Germinal center (tissue), 1 donor: ENCODE measurements at regions not wholly inside any gene's neighbourhood (a gene's known extent, or its start where the extent isn't known, plus 50 kb on each side); places are given as distances from the start of the nearest gene placed in this dataset.
"Not testable (repeated sequence)": the region's sequence is repeated elsewhere in the genome, so short reads cannot be mapped to it uniquely, and the experiment has no call there.

Experiments
- DNase-seq: peaks from one replicate; pipeline ENCODE4 v3.0.0; 2012; ENCODE audit warnings: mixed read lengths, low spot score

DNA sequence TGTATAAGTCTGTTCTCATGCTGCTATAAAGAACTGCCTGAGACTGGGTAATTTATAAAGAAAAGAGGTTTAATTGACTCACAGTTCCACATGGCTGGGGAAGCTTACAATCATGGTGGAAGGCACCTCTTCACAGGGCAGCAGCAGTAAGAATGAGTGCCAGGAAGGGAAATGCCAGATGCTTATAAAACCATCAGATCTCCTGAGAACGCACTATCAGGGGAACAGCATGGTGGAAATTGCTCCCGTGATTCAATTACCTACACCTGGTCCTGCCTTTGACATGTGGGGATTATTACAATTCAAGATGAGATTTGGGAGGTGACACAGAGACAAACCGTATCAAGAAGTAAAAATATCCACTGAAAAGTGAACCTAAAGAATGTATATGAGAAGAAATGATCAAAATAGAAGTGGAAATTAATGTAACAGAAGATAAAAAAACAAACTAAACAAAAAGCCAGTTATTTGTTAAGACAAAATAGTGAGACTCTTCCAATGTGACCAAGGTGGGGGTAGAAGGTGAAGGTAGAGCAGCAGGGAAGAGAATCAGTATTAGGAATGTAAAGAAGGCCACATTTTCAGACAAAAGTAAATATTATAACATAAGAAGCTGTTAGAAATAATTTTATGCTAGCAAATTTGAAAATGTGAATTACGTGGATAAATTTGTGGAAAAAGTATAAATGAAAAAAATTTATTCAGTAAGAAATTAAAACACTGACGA lies 372.9 kb downstream of the NKX6-1 start:
- DNase-seq = no peak

DNA sequence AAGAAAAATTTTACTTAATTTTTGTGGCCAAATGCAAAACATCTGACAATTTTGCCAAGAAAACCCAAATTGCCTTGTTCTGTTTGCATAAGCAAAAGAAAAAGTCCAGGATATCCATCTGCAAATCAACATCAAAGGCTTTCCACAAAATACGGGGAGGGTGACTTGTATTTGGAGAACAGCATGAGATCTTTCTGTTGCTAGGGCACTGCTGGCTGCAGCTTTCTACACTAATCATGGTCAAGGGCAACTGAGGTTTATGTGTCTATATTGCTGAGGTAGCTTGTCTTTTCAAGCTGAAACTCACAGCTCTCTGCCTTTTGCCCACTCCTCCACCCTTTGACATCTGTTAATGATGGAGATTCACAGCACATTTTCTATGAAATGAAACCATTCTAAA lies 389.1 kb downstream of the NKX6-1 start:
- DNase-seq = no peak

DNA sequence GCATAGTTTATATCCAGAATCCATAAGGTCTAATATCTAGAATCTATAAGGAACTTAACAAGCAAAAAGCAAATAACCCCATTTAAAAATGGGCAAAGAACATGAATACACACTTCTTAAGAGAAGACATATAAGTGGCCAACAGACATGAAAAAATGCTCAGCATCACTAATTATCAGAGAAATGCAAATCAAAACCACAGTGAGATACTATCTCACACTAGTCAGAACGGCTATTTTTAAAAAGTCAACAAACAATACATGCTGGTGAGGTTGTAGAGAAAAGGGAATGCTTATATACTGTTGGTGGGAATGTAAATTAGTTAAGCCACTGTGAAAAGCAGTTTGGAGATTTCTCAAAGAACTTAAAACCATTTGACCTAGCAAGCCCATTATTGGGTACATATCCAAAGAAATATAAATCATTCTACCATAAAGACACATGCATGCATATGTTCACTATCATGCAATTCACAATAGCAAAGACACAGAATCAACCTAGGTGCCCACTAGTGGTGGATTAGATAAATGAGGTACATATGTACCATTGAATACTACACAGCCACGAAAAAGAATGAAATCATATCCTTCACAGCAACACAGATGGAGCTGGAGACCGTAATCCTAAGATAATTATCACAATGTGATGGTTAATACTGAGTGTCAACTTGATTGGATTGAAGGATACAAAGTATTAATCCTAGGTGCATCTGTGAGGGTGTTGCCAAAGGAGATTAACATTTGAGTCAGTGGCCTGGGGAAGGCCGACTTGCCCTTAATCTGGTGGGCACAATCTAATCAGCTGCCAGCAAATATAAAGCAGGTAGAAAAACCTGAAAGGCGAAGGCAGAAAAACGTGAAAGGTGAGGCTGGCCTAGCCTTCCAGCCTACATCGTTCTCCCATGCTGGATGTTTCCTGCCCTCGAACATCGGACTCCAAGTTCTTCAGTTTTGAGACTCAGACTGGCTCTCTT lies 397.2 kb downstream of the NKX6-1 start:
- DNase-seq = not testable (repeated sequence)

DNA sequence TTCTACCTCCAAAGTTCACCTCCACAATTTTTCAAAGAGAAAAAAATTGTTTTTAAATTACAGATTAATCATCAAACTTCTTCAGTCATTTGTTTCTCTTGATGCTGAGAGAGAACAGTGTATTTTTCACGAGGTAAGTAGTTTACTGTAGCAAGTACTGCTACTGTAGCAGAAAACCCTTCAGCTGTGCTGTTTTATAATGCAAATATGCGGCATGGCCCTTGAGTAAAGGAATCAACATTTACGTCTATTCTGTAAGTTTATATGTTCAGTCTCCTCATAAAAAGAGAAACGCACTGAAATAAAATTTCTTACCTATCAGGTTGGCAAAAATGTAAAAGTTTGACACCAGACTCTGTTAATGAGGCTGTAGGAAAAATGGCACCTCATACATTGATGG lies 399.0 kb downstream of the NKX6-1 start:
- no peak for DNase-seq

DNA sequence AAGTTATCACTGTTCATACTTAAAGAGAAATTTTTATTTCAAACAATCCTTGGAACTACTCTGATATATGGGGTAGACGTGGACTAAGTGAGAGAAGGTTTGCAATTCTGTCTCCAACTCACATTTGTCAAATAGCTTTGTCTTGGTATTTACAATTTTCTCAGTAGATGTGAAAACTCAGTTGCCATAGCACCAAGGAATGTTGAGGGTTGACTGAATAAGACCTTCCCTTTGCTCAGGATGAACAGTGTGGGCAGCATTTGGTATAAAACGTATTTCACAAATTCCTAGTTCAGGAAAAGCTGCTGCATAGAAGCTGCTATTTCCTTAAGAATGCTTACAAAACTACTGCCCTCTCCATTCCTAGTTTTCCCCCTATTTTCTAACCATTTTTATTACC lies 399.5 kb downstream of the NKX6-1 start:
- DNase-seq = no peak

DNA sequence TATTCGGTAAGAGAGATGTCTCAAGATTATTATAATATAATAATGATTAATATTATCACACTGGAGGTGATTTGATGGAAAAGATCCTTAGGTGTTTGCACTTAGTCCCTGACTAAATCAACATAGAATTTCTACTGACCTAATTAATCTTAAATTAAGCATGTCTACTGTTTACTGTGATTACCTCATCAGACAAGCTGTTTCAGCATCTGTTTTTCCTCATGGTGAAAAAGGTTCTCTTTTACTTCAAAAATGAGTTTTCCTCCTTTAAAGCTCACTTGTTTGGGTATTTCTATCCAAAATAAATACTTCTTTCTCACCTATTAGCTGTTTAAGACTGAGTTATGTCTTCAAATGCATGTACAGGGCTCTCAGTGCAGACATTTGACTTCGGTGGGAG lies 407.8 kb downstream of the NKX6-1 start:
- DNase-seq = no peak

DNA sequence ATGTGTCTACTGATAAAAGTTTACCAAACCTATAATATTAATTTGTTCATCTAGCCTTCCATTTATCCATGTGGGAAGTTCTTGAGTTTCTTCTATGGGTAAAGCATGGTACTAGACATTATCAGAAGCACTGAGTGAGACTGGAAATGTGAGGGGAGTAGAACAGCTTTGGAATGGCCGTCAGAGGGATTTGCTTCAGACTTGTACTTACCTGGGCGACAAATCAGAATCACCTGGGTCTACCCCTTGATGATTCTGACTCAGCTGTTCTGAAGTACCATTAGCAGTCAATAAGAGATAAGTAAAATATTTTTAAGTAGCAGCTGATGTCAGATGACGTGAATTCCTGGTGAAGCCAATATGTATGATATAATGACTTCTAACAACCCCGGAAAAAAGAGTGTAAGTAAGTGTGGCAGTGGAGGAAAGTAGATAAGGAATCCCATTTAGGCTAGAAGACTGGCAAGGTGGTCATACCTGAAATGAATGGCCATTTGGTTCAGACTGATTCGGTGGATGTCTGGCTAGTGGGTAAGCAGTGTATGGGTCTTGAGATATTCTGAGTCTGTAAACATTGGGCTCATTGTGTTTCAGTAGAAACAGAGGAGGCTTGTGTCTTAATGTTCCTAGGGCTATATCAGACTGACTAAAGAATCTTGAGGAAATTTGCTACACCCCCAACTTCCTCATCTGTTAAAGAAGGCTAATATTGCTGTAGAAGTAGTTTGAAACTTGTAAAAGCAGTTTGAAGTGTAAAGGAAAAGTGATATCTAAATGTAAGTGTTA lies 409.2 kb downstream of the NKX6-1 start:
- DNase-seq = no peak

DNA sequence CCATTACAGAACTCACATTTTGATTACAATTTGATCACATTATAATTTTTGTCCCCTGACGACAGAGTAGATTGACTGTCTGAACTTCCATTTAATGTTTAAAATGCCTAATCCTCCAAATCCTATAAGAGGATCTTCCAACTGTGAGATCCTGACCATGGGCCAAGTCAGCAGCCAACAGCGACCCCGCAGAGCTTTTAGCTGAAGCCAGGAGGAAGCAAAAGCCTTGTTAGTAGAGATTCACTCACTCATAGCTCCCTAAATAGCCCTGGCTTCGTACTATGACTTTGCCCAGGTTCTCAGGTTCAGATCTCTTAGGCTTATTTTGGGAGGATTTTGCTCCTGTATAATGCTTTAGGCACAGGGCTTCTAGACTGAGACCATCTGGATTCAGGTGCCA lies 413.1 kb downstream of the NKX6-1 start:
- no peak for DNase-seq

DNA sequence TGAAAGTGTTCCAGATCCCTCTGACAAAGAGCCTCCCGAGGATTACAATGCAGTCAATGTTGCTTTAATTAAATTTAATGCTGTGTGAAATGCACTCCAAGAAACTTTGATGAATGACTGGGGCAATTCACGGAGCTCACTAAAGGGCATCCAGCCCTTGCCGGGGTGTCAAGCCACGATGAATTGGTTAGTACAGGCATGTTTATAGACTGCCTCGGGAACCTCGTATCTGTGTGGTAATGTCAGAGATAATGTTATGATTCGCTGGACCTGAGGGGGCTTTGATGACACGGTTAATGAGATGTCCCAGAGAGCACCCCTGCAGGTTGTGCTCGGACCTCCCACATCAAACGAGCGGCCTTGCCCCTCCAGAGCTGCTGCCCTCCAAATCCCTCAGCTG lies 428.8 kb downstream of the NKX6-1 start:
- no peak for DNase-seq

DNA sequence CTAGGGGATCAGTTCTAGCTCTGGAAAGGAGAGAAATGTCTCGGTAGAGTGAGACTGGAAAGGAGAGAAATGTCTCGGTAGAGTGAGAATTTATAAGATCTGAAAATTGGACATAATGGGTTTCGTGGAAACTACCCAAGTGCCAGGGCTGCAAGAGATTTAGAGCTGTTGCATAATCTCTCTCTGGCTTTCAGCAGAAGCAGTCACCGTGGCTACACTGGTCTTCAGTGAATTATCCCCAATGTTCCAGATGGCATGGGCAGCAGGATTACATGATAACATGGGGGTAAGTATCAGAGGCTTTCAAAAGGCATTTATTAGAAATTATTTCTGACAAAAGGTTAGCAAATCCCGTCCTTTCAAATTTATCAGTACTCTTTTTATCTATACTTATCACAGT lies 435.5 kb downstream of the NKX6-1 start:
- no peak for DNase-seq

DNA sequence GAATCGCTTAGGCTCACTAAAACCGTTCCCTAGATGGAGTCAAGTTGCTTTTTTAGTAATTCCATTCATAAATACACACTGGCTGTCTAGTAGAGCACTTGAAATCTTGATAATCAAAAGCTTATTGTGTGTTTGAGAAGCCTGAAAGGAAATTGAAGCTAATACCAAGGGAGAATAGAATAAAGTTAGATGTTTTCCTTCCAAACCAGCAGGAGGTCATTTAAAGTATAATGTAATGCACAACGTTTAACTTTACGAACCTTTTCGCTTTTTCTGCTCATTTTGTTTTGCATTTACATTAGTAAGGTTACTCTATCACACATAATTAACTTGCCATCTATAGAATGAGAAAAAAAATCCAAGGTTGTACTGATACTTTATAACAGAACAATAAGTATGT lies 440.9 kb downstream of the NKX6-1 start:
- no peak for DNase-seq

DNA sequence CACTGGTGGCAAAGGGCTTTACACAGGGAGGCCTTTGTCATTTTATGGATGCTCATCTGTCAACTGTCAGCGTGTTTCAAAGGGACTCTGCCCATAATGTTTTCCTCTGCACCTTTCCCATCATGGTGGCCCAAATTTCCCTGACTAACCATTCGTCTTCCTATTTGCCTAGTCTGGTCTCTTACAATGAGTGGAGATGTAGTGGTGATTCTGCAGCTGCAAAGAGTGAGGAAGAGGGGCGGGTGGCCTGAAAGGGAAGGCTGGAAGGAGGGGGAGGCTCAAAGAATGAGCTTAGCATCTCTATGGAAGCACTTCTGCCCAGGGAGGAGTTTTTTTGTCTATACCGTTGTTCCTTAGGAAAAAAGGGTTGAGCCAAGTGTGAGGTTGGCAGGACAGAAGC lies 447.5 kb downstream of the NKX6-1 start:
- no peak for DNase-seq

DNA sequence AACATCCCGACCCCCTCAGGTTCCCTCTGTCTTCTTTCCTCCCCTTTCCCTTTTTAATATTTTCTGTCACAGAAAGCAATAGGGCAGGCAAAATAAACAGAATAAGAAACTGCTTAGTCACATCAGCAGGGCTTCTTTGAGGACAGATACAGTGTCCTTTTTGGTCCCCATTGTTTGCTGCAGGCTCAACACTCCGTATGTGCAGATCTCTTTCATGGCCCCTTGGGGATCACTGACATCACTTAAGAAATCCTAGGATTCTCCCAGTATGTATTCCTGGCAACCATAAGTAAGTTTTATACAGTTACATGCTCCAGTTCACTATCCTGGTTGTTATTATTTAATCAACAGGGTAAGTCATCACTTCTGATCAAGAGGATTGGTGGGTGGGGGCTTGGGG lies 448.0 kb downstream of the NKX6-1 start:
- DNase-seq = no peak

DNA sequence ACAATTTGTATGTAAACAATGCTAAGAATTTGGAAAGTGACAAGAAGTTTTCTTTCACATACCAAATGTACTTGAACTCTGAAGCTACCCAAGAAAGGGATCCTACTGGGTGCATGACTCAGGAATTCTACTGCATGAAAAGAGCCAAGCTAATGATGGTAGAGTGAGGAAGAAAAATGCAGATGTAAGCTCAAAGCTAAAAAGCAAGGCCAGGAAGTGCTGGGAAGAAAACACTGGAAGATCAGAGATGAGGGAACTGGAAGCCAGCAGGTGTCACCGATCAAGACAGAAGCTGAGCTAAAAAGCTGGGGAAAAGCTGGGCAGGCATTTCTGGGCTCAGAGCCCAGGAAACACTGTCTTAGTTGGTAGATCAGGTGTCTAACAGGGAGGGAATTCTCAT lies 449.1 kb downstream of the NKX6-1 start:
- no peak for DNase-seq

DNA sequence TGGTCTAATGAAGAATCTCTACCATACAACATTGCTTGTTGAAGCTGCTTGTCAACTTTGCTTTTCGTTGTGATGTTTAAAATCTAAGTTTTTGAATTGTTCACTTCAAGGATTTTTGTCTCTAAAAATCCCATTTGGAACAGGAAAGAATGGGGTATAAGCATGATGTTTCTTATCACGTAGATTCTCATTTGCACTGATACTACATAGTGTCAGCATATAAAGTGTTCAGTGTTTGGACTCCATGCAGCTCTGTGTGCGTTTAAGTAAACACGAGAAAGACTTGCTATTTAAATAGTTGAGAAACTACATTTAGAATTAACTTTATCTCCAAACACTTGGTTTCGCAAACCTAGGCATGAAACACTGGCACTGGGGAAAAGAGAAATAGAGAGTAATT lies 452.5 kb downstream of the NKX6-1 start:
- no peak for DNase-seq

DNA sequence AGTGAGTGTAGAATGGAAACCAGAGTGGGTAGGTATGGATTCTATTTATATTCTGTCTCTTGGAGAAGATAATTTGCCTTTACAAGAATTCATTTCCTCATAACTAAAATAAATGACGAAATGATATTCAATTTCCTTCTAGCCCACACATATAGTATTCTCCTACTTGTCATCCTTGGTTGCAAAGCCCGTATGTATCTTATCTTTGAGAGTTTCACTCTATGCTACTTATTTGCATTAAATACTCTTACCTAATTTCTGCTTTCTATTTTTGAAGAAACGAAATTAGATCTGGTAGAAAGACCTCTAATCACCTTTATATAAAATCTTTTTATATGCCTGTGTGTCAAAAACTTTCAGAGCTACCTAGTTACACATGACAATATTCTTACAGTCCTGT lies 457.7 kb downstream of the NKX6-1 start:
- no peak for DNase-seq

DNA sequence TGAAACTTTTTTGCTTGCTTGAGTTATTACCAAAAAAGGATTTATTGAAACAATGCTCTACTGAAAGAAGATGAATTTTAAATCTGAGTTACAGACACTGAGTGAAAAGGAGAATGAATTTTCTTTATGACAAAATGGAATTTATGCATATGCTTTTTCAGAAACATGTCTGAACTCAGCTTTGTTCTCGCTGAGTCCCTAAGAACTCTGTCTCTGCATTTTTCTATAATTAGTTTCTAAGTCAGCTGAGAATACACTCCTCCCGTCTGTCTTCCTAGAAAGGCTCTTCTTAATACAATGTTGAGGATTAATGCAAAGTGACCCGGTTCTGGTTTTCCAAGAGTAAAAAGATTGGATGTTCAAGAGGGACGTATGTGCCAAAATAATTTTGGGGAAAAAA lies 463.5 kb downstream of the NKX6-1 start:
- DNase-seq = no peak

DNA sequence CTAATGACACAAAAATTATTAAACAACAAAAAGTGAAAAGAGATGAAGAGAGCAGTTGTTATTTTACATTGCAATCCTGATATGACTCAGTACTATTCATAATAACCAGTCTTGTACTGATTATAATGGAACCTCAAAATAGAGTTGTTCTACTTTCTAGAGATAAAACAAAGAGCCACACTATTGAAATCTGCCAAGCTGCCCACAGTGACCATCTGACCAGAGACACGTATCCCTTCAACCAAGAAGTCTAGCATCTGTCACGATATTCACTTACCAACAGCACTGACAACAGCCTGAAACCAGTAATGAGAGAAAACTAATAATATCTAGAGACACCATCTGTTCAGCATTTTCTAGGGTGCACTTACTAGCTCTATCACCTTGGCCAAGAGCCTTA lies 466.7 kb downstream of the NKX6-1 start:
- DNase-seq = no peak

DNA sequence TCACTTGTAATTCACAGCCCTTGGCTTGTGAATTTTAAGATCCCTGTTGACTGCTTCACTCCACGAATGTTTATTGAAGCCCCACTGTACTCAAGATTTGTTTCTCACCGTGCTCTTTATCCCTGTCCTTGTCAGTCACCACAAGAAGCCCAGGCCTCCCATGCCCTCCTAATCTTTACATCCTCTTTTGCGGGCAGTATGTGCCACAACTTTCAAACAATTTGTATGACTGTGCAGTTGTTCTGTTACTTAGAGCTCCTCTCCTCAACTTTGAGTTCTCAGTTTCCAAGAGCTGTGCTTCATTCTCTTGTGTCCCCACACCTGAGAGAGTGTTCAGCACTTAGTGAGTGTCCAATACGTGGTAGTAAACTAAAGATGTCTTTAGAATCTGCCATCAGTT lies 467.7 kb downstream of the NKX6-1 start:
- no peak for DNase-seq

DNA sequence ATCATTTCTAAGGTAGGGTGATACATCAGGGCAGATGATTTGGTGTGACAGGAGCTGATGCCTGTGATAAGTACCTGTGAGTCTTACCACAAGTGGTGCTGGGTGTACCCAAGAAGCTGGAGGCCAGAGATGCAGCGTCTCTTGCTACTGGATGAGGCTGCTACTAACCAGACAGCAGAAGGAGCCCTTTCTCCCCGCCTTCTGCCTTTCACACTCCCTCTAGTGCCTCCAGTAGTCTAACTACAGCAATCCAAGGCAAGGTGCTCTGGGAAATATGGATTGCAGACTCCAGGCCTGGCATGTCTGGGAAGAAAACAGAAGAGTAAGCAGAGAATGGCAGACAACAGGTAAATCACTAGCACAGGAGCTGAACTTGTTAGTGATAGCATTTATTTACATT lies 470.8 kb downstream of the NKX6-1 start:
- DNase-seq = no peak

DNA sequence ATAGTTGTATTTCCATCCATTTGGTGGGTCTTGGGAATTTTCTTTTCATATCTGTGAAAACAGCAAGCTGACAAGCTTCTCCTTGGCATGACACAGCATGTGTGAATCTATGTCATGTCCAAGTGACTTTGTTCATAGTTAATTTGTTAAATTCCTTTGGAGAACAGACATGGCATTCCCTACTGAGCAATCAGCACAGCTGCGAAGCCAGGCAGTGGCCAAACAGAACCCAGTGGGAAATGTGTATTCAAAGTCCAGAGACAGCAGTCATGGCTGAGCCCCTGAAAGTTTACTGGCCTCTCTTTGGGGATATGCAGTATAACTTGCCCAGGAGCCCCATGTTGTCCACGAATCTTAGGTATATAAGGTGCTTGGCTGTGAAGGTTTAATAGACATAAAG lies 474.7 kb downstream of the NKX6-1 start:
- DNase-seq = no peak

DNA sequence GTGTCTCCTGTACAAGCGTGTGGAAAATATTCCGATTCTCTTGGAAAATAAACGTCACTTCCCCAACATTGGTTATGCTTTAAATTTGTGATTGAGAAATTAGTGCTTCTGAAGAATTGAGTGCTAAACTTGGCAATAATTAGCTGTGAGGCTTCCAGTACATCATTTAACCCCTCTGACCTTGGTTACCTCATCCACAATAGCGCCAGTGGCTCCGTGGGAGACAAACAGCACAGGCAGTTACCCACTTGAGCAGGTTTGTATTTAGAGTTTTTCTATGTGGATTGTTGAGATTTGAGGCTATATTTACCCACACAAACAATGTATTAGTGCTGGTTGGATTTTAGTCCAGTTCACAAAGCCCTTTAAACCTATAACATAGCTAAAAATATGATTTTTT lies 476.5 kb downstream of the NKX6-1 start:
- no peak for DNase-seq

DNA sequence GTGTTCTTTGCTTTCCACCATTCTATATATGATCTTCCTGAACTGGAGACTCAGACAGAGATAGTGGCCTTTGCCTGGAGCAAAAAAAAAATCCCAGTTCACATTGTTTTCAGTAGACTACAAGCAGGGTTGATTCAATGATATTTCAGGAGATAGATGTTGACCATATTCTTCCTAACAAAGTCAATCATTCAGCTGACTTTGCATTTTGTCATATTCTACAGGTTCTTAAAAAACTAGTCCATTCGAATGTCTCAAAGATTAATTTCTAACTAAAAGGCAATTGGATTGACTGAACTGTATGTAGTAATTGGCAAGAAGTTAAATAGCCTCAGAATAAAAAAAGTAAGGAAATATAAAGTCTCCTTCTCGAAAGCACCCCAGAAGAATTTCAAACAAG lies 479.5 kb downstream of the NKX6-1 start:
- DNase-seq = no peak
